ENCODE measurements at regions not wholly inside any gene's neighbourhood (a gene's known extent, or its start where the extent isn't known, plus 50 kb on each side); places are given as distances from the start of the nearest gene placed in this dataset.

DNA sequence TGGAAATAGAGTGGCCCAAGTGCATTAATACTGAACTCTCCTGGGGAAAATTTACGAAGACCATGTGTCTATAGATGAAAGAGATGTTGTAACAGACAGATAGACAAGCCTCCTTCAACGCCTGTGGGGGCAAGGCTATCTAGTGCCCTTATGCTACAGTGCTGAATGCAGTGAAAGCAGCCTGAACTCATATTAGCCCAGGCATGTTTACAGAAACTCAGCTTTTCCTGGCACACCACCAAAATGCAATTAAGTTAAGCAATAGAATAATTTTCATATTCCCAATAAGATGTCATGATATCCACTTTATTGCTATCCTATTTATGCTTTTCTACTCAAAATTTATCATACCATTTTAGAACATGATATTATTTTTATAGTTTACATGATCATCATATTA is 277.0 kb downstream of the DIRAS2 start:
- no peak for DNase-seq

DNA sequence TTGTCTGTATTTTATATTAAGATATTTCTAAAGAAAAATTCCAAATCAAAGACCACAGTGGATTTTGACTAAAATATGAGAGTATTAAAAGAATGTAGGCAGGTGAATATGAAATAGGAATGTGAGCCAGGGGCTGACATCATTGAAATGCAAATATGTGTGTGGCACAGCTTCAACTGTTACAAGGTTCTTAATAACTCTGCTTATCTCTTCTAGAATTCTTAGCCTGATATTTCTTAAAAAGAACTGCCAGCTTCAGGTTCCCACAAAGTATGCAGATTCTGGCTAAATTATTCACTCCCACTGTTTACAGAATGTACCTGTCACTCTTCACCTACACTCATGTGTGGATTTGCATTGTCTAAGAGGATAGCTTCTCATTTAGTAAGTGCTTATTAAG is 274.4 kb downstream of the DIRAS2 start:
- no peak for DNase-seq

DNA sequence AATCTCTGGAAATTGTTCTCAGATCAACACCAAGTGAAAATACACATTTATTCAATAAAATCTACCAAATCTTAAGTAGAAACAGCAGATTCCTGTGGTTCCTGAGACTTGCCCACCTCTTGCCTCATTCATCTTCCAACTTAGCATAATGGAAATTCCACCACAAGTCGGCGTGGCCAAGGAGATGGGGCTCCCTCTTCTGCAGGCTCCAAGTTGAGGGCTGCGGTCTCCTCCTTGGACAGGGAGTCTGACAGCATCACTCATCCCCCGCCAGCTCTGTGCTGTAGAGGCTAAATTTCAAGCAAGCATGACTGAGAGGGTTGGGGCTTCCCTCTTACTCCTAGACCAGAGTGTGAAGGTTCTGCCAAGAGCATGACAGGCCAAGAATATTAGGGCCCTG is 273.7 kb downstream of the DIRAS2 start:
- no peak for DNase-seq

DNA sequence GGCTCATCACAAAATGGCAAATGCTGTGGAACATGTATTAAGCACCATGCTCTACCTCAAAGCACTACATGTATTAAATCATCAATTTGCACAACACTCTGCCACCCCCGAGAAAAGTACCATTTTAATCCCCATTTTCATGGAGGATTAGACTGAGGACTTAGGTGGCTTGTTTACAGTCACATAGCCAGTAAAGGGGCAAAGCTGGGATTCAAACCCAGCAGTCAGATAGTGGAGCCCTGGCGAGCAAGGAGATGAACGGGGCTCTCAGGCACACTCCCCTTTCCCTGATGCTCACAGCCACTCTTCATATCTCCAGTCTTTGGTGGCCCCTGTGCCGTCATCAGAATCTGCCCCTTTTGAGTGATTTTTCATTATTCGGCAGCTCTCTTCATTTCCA is 262.9 kb downstream of the DIRAS2 start:
- DNase-seq, result no peak

DNA sequence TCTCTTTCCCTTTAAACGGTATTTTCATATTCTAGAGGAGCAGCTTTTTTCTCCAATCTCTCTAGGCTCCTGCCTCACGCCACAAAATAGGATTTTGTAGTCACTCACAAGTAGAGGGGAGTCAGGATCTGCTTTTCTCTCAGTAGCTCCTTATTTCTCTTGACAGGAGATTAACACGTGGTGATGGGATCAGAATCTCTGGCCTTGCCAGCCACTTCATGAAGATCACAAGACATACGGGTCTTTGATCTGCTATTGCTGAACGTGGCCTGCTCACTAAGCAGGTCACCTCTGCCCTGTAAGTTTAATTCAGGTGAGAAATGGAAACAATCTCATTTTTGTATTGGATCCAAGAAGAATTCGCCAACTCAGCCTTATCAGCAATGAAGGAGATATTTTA is 257.5 kb downstream of the DIRAS2 start:
- no peak for DNase-seq

DNA sequence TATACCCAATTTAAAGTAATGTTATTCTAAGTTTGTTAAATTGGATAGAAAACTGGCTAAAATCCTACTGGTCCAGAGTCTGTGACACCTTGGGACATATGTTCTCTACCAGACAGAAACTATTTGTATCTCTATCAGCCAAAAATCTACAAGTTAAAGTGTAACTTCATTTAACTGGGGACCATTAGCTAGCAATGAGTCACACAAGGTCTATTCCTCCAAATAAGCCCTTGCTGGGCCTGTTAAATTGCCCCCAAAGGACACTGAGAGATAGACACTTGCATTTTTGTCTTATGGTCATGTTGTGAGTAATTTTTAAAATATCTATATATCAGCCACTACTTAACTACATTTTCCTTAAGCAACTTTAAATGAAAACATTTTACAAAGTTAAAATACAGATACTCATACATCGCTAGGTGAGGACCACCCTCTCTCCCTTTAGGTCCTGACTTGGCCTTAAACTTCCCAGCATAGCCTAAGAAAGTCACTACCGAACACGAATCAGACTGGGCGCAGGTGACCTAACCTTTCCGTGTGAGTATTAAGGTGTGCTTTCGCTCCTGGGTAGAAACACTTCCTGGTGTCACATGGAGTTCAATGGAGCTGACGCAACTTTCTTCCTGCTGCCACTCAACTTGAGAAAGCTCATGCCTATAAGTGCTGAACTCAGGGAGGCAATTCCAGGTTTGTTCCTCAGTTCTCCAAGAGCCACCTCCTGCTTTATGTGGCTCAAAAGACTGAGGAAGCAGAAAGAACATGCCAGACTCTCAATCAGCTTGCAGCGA is 249.1 kb downstream of the DIRAS2 start:
- no peak for DNase-seq

DNA sequence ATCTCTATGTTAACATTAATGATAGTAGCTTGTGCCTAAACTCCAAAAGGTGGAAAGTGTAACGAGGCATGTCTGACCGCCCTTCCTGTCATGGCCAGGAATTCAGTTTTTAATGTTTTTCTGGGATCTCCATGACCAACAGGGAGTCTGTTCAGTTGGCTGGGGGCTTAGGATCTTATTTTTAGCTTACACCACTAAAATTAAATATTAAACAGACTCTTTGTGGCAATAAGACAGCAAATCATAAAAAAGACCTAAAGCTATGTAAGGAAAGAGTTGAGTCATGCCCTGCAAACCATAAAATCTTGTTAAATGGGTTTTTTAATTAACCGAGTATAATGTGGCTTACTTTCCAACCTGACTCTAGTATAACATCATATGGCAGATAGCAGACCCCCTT is 247.8 kb downstream of the DIRAS2 start:
- no peak for DNase-seq

DNA sequence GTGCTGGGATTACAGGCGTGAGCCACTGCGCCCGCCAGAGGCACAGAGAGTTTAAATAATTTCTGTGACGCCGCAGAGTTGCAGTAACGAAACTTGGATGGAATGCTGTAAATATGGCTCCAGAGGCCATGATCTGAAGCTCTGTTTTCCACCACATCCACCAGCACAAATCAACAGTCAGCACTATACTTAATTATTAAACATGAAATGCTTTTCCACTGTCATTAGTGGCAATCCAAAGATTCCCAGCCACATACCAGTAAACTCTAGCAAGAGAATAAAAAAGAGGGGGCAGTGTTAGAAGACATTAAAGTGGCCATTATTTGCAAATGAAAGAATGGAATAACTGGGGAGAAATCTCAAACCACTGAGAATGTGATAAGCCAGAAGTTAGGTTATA is 242.5 kb downstream of the DIRAS2 start:
- no peak for DNase-seq

DNA sequence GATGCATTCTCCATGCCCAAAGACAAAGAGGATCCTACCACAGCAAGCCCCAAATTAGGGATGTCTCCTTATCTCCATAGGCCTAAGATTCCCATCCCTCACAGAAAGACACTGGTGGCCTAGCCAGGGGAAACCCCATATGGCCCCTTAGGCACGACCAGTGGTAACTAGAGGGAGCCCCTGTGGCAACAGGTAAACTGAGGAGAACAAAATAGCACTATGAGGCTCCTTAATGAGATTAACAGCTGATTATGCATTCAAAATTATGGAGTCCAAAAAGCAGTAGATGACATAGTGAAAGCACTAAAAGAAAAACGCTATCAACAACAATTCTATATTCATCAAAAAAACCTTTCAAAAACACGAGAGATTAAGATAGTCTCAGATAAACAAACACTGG is 234.0 kb downstream of the DIRAS2 start:
- no peak for DNase-seq

DNA sequence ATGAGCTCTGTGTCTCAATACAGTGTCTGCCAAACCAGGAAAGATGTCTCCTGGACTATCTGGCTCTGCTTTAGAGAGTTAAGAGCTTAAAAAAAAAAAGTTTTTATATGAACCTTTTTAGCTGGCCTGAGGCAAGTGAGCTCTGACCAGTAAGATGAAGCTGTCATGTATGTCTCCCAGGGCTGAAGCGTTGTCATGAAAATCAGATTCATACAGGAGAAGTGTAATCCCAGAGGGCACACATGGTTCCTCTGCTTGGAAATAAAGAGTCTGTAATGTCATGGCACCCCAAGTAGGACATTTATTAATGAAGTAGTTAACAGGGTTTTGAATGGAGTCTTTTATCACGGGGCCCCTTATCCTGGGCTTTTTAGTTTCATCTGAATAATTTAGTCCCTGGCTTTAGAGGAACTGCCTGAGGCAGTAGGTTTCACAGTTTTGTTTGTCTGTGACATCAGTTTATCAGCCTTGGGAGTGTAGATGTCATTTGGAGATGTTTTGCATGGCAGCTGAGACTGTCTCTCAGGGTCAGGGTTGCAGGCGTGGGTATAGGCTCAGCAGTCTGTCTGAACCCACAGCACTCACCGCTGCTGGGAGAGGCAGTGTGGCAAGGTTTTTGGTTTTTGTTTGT is 223.3 kb downstream of the DIRAS2 start:
- no peak for DNase-seq

DNA sequence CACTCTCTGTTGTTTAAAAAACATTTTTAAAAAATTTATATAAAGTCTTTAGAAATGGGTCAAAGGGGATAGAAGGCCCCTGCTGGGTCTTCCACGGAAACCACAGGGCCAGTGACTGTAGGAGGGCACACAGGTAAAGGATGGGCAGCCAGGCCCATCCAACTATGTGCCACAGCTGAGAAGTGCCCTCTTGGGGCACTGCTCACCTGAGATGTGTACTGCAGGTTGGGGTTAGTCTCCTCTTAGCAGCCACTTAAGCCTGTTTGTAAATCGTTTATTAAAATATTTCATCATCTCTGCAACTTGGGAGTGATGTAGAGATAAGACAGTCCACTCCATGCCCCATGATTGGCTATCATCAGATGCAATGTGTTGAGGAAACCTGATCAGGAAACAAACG is 222.4 kb downstream of the DIRAS2 start:
- DNase-seq, result no peak

DNA sequence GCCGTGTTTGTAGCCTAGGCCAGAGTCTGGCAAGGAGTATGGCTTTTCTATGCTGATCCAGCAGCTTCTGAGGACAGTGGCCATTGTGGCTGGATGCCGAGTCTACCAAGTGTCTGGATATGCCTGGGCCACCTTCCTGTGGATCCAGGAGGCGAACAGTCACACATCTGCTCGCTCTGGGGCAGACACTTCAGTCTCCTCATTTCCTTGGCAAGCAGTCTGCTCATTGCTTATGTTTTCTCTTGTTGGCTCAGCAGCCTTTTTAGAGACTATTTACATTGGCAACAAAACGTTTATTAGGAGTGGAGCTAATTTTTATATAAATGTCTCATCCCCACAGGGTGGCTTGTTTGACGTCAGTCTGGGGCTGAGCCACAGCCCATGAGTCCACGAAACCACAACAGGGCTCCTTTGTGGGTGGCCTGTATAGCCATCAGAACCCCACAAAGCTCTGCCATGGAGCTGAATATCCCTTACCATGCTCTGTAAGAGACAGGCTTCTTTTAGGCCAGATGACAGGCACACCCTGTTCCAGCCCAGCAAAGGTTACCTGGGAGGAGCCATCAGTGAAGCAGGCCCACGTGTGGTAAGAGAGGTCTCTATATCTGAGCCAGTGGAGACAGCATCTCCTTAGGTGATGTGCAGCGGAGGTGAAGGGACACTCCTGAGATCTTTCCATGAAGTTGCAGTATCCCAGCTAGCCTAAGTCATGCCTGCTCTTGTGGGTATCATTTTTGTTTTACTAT is 221.7 kb downstream of the DIRAS2 start:
- no peak for DNase-seq

DNA sequence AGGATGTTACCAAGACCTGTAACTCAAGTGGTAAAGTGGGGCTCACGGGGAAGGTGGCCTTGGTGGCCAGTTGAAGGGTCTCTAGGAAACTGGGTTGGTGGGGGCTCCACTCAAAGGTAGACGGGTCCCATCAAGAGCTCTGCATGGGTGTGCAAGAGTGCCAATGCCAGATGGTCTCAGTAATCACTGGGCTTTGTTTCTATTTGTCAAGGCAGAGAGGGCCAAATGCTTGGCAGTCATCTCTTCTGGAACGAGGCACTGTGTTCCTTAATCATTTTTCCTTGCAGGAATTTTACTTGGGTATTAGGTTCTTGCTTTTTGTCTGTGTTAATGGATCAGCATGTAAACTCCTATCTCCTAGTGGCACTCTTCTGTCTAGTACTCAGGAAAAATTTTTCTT is 220.8 kb downstream of the DIRAS2 start:
- no peak for DNase-seq

DNA sequence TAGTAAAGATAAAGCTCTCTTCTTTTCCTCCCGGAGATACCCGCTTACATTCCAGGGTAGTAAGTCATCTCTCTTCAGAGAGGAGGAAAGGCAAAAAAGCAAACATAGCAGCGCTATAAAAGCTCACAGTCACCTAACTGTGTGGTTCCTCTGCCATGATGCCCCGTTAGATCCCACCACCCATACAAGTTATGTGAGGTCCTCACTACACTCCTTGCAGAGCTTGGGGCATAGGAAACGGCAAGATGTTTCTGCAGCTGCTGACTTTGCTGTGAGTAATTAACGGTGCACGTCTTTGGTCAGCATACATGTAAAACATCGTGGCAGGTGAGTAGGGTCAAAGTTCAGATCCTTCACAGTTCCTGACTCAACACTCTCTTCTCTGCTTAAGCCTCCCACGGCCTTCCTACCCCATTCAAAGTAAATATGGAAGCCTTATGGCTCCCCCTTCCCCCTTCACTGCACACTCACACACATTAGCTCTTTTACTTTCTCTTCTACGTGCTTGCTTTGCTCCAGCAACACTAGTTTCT is 218.9 kb downstream of the DIRAS2 start:
- DNase-seq, result no peak

DNA sequence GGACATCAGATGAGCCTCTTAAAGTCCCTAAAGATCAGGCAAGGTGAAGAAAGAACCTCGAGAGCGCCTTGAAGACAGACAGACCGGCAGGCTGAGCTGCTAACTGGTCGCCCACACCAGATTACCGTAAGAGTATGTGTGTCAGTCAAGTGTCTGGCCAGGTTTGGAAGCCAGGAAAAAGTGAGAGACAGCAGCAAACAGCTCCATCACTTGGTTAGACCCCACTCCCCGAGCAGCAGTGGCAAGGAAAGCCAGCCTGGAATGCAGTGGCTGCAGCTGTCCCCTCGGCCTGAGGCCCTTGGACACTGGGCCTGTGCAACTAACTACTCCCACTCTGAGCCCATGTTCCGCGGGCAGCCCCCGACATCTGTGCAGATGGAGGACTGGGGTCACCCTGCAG is 214.1 kb downstream of the DIRAS2 start:
- DNase-seq, result no peak

DNA sequence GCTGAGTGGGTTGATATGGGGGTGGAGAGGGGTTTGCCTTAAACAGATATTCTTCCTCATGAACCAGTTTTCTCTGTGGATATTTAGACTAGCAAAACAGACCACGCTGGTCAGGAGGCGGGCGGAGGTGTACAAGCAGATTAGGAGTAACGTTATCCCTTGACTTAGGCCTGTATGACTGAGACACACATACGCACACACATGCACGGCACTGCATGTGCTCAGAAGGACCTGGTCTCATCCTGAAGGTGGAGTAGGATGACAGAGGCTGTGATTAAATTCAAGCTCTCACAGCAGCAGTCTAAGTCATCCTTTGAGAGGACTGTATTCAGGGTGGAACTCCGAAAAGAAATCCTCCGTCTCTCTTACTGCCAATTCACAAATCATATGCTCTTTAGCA is 209.7 kb downstream of the DIRAS2 start:
- no peak for DNase-seq

DNA sequence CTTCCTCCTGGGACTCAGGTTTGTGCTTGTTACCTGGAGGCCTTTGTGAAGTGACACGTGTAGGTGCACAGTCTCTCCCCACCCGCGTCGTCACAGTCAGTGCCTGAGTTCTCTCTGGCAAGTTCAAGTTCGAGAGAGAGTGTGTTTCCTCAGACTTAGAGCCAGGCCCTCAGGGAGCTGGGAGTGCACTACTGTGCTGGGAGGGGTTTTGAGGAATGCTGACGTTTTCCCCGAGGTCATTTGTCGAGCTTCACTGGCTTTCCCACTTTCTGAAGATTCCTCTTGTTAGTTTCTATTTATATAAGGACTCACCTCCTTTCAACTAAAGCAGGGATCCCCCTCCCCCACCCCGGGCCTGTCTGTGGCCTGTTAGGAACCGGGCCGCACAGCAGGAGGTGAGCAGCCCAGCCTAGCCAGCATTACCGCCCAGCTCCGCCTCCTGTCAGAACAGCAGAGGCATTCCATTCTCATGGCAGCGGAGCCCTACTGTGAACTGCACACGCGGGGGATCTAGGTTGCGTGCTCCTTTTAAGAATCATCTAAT is 209.2 kb downstream of the DIRAS2 start:
- DNase-seq, result no peak

DNA sequence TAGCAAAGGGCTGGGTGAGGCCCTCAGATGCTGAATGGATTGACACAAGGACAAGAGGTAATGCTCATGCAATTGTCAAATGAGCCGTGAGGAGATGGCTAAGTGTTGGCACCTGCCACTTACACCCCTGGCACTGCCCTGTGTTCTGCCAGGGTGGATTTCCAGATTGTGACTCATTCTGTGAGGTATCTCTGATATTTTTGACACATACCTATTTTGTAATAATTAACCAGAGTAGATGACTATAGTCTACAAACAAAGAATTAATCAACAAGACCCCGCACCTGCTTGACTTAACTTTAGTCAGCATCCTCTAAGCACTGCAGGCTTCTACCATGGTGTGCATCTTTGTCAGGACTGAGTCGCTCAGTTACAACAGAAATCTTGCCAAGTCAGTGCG is 200.8 kb downstream of the DIRAS2 start:
- DNase-seq, result no peak

DNA sequence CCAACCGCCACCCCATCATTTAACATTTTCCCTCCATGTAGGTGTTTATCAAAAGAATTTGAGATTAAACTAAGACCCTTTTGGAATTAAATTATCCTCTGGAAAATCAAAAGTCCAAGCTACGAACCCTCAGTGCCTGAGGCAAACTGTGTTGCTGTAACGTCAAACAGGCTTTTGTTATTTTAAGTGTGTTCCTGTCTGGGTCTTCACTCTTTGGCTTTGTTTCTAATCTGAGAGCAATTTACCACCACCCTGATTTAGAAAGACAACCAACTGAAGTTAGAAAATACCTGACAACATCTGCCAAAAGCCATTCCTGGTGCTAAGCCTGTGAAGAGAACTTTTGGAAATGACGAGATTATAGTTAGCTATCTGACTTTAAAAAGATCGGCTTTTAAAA is 199.9 kb downstream of the DIRAS2 start:
- DNase-seq, result no peak

DNA sequence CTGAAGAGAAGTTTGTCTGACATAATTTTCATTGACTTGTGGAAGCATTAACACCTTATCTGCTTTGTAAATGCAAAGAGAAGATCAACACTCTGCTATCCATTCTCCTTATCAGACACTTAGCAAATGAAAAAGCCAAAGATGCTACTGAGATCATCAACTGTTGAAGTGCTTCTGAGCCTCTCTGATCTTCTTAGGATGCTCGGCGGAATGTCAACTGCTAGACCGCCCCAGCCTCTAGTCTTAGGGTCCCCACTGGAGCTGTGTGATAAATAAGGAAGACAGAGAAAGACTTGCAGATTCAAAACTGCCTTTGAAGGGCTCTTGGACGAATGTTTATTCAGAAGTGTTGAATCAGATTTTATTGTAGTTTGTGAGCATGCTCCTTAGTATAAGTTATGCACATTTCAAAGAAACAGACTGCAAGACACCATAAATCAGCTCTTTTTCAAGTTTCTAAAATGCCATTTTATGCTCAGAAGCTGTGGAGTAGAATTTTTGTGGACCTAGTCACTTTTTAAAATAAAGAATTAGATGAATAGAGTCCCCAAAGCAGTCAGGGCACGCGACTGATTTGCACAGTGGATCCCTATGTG is 197.9 kb downstream of the DIRAS2 start:
- DNase-seq, result no peak

DNA sequence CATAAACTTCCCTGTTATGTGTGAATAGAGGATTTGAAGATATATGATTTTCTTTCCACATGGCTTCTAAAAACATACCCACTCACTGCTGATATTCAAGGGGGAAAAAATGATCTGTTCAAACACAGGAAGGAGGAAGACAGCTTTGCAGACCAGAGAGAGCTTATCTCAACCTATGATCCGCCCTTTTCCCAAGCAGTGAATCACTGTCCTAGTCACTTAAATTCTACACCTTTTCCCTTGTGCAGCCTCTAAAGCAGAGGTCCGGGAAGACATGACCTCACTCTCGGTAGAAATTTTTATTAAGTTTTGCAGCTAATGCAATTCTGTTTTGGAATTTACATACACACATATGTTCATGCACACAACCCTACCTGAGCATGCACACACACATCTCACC is 197.2 kb downstream of the DIRAS2 start:
- DNase-seq, result no peak

DNA sequence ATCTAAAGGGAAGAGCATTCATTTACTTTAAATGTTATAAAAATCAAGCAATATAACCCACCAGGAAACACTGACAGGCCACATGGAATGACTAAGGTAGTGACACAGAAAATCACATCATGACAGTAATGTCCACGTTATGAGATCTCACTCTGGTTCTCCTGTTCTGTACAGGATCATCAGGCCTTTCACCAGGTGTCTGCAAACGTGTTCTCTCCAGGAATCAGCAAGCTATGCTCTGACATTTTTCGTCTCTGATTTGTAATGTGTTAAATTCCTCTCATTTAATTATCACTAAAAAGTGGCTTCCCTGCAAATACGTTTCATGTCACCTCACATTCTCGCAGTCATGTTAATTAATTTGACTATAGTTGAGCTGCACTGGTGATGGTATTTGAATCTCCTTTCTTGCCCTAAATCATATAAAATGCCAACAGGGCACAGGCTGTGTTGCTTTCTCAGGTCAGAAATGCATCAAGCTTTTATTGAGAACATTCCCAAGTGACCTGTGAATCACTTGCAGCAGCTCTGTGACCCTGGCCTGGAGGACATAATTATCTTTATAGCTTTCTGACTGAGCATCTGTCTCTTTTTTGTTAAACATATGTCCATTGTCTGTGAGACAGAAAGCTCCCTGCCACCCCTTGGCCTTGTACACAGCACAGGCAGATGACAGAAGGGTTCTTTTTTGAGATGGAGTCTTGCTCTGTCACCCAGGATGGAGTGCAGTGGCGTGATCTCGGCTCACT is 196.2 kb downstream of the DIRAS2 start:
- no peak for DNase-seq

DNA sequence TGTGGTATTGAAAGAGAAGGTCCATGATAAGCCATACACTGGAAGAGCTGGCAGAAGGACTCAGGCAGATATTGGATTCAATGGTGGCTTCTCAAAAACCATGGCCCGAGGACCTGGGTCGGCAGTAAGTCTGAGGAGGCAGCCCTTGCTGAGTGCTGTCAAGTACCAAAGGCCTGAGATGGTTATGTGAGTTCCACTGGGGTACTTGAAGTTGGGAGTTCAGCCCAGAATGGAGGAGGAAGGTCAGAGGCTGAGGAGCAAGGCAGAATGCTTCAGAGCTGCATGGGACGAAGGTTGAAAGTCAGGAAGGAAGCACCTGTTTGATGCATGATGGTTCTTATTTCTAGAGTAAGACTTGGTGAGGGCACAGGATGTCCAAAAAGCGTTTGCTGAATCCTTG is 194.9 kb downstream of the DIRAS2 start:
- DNase-seq, result no peak
